ENCODE measurements at regions not wholly inside any gene's neighbourhood (a gene's known extent, or its start where the extent isn't known, plus 50 kb on each side); places are given as distances from the start of the nearest gene placed in this dataset.
A peak's percentile ranks its signal among the peaks of the same experiment; 100 is the strongest.
"Not testable (repeated sequence)": the region's sequence is repeated elsewhere in the genome, so short reads cannot be mapped to it uniquely, and the experiment has no call there.

DNA sequence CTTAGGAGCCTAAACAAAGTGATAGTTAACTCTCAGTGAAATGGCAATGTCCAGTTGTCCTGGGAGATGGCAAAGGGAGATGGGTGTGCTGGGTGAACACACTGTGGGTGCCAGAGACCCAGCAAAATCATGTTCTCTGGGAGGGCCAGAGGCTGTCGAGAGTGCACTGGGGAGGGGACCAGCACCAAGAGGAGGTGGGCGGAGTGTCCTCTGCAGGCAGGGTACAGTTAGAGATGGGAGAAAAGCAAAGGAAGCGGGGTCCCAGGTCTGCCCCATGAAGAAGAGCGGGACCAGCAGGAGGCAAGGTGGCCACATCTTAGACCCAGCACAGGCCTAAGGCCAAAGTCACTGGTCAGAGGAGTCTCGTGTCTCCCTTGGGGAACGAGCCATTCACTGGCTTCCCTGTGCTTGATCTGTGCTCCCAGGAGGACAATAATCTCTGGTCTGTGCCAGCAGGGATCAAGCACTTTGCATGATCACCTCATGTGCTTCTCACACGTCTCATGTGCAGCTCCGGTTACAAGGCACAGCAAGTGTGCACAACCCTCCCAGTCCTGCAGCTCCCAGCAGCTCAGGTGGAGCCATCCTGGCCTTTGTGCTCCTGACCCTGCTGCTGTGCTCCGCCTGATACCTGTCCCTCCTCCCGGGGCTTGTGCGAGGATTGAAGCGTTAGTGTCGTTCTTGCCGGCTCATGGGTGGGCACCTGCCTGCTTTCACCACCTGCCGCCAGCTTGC lies 100.9 kb downstream of the FAM53A start:
- 90 to 97% methylated on average over 15 of the region's 15 CpGs for WGBS, 2 donors
- TF ChIP-seq, protein P1, sequence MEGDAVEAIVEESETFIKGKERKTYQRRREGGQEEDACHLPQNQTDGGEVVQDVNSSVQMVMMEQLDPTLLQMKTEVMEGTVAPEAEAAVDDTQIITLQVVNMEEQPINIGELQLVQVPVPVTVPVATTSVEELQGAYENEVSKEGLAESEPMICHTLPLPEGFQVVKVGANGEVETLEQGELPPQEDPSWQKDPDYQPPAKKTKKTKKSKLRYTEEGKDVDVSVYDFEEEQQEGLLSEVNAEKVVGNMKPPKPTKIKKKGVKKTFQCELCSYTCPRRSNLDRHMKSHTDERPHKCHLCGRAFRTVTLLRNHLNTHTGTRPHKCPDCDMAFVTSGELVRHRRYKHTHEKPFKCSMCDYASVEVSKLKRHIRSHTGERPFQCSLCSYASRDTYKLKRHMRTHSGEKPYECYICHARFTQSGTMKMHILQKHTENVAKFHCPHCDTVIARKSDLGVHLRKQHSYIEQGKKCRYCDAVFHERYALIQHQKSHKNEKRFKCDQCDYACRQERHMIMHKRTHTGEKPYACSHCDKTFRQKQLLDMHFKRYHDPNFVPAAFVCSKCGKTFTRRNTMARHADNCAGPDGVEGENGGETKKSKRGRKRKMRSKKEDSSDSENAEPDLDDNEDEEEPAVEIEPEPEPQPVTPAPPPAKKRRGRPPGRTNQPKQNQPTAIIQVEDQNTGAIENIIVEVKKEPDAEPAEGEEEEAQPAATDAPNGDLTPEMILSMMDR (IDR thresholded peaks at IDR 0.05; ENCODE audit: control extremely low read depth, extremely low read depth): no peak
- no peak overlapping the region for H3K9ac ChIP-seq (ENCODE audit: insufficient read depth in 1 of 2, low read length in 2 of 2)
- H3K4me1 ChIP-seq (ENCODE audit: control insufficient read depth in 5 of 5, insufficient read depth in 5 of 5, low read length in 5 of 5): peaks cover 0 to 7% (median 0%) of the 10 kb centered on the region in 5 donors
- no peak overlapping the region for H3K4me3 ChIP-seq
- ATAC-seq (ENCODE audit: insufficient read depth, low FRiP score): no peak
- H3K27ac ChIP-seq (ENCODE audit: low read depth in 1 of 2, low read length in 1 of 2): no peak overlapping the region
- H3K9me3 ChIP-seq (ENCODE audit: control insufficient read depth in 4 of 4, insufficient read depth in 3 of 4, low read length in 3 of 4): peaks cover 0 to 2% (median under 1%) of the 10 kb centered on the region in 4 donors
- no peaks in the 10 kb centered on the region for H3K36me3 ChIP-seq (ENCODE audit: control insufficient read depth in 4 of 4, insufficient read depth in 4 of 4, low read length in 4 of 4)
- DNase-seq: no peak
- H3K27me3 ChIP-seq (ENCODE audit: control insufficient read depth in 3 of 3, insufficient read depth in 3 of 3, low read length in 2 of 3): peaks cover 0 to 13% (median 2%) of the 10 kb centered on the region in 3 donors

GRCh38 chr4:1582227-1582626 lies 101.9 kb downstream of the FAM53A start:
- TF ChIP-seq, protein P1 (IDR thresholded peaks at IDR 0.05; ENCODE audit: control extremely low read depth, extremely low read depth): no peak
- ATAC-seq (ENCODE audit: insufficient read depth, low FRiP score): no peak
- H3K27ac ChIP-seq (ENCODE audit: low read depth in 1 of 2, low read length in 1 of 2): no peak overlapping the region

GRCh38 chr4:1581164-1581894 lies 102.8 kb downstream of the FAM53A start:
- not testable (repeated sequence) for H3K4me3 ChIP-seq; H3K9ac ChIP-seq (ENCODE audit: insufficient read depth in 1 of 2, low read length in 2 of 2); H3K4me1 ChIP-seq (ENCODE audit: control insufficient read depth in 5 of 5, insufficient read depth in 5 of 5, low read length in 5 of 5); H3K9me3 ChIP-seq (ENCODE audit: control insufficient read depth in 4 of 4, insufficient read depth in 3 of 4, low read length in 3 of 4); H3K36me3 ChIP-seq (ENCODE audit: control insufficient read depth in 4 of 4, insufficient read depth in 4 of 4, low read length in 4 of 4); H3K27ac ChIP-seq (ENCODE audit: low read depth in 1 of 2, low read length in 1 of 2)
- ATAC-seq (ENCODE audit: insufficient read depth, low FRiP score): peak; percentile 48
- peak in 2 of 3 donors; percentile 7 to 31 for DNase-seq
- H3K27me3 ChIP-seq (ENCODE audit: control insufficient read depth in 3 of 3, insufficient read depth in 3 of 3, low read length in 2 of 3): peaks cover 0 to 28% (median 7%) of the 10 kb centered on the region in 3 donors
- WGBS, 2 donors: 28% methylated on average over 14 to 15 of the region's 15 CpGs

More at GRCh38 chr4:1582227-1582626, 101.9 kb downstream of the FAM53A start:
- Histone ChIP-seq H3K27me3 (ENCODE audit: control insufficient read depth in 3 of 3, insufficient read depth in 3 of 3, low read length in 2 of 3) (peaks cover 0 to 19% (median 3%) of the 10 kb centered on the region in 3 donors), H3K4me3 (no peak overlapping the region), H3K9ac (ENCODE audit: insufficient read depth in 1 of 2, low read length in 2 of 2) (no peak overlapping the region), H3K36me3 (ENCODE audit: control insufficient read depth in 4 of 4, insufficient read depth in 4 of 4, low read length in 4 of 4) (no peaks in the 10 kb centered on the region), H3K9me3 (ENCODE audit: control insufficient read depth in 4 of 4, insufficient read depth in 3 of 4, low read length in 3 of 4) (peaks cover 0 to 2% (median 0%) of the 10 kb centered on the region in 4 donors), H3K4me1 (ENCODE audit: control insufficient read depth in 5 of 5, insufficient read depth in 5 of 5, low read length in 5 of 5) (peaks cover 0 to 7% (median 0%) of the 10 kb centered on the region in 5 donors)
- no peak for DNase-seq
- WGBS, 2 donors: 70 to 86% methylated on average over 15 of the region's 15 CpGs

DNA sequence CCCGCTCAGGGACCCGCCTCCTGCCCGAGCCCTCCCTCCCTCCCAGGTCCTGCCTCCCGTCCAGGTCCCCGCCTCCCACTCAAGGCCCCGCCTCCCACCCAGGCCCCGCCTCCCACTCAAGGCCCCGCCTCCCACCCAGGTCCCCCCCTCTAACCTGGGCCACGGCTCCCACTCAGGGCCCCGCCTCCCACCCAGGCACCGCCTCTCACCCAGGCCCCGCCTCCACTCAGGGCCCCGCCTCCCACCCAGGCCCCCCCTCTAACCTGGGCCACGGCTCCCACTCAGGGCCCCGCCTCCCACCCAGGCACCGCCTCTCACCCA lies 103.5 kb downstream of the FAM53A start:
- not testable (repeated sequence) for ATAC-seq (ENCODE audit: insufficient read depth, low FRiP score); H3K9me3 ChIP-seq (ENCODE audit: control insufficient read depth in 4 of 4, insufficient read depth in 3 of 4, low read length in 3 of 4); H3K9ac ChIP-seq (ENCODE audit: insufficient read depth in 1 of 2, low read length in 2 of 2); DNase-seq; H3K4me1 ChIP-seq (ENCODE audit: control insufficient read depth in 5 of 5, insufficient read depth in 5 of 5, low read length in 5 of 5); H3K4me3 ChIP-seq; H3K36me3 ChIP-seq (ENCODE audit: control insufficient read depth in 4 of 4, insufficient read depth in 4 of 4, low read length in 4 of 4); H3K27ac ChIP-seq (ENCODE audit: low read depth in 1 of 2, low read length in 1 of 2)
- peaks cover 0 to 35% (median 12%) of the 10 kb centered on the region in 3 donors for H3K27me3 ChIP-seq (ENCODE audit: control insufficient read depth in 3 of 3, insufficient read depth in 3 of 3, low read length in 2 of 3)
- WGBS, 2 donors: 2 to 5% methylated on average over 6 to 12 of the region's 16 CpGs
